ENCODE measurements at regions not wholly inside any gene's neighbourhood (a gene's known extent, or its start where the extent isn't known, plus 50 kb on each side); places are given as distances from the start of the nearest gene placed in this dataset.
A peak's percentile ranks its signal among the peaks of the same experiment; 100 is the strongest.

- H3K4me3 ChIP-seq (ENCODE audit: low read depth, low read length), result no peak overlapping the region
- no peaks in the 10 kb centered on the region for H3K36me3 ChIP-seq (replicated peaks)
- H3K27ac ChIP-seq, result no peak overlapping the region
- H3K27me3 ChIP-seq (replicated peaks), result peaks cover 3% of the 10 kb centered on the region
- in situ Hi-C loops (cut with HindIII; ENCODE audit: low pct_ligation_motif_present, low sequenced_read_pairs), result no loop called here
- no peak for DNase-seq
- TF ChIP-seq CTCF (IDR thresholded peaks at IDR 0.05; ENCODE audit: low read depth, low read length, missing control alignments), result no peak
These were observed 379.9 kb downstream of the C6orf118 start for GRCh38 chr6:164929408-164929977.

DNA sequence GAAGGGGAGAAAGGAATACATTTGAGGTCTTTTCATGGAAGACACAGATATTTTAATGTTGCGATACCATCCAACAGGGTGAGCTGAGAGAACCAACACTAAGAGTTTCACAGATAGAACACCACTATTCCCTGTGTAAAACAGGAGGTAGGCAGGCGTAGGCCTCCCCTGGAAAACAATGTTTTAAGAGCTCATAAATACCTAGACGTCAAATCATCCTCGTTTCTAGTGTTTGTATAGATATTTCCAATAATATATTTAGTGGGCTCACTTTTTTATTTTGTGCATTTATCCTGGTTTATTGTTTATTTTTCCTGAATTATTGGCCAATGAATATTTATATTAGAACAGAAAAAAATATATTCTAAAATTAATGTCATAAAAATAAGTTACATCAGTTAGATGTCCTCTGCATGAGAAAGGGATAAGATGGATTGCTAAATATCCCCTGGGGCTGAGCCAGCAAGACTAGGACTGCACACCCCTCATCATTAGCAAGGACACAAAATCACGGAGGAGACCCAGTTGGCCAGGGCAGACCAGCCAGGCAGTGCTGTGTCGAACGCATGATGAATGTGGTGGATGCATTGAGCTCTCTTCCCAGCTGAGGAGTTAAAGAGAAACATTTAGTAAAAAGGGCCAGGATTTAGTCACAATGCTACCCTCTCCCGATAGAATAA is 380.5 kb downstream of the C6orf118 start:
- peaks cover 3% of the 10 kb centered on the region for H3K27me3 ChIP-seq (replicated peaks)
- no peaks in the 10 kb centered on the region for H3K36me3 ChIP-seq (replicated peaks)
- in situ Hi-C loops (cut with HindIII; ENCODE audit: low pct_ligation_motif_present, low sequenced_read_pairs), result no loop called here
- no peak overlapping the region for H3K27ac ChIP-seq
- no peak for DNase-seq
- no peak for TF ChIP-seq CTCF (IDR thresholded peaks at IDR 0.05; ENCODE audit: low read depth, low read length, missing control alignments)
- H3K4me3 ChIP-seq (ENCODE audit: low read depth, low read length), result no peak overlapping the region

- Histone ChIP-seq H3K4me3 (ENCODE audit: low read depth, low read length) (no peak overlapping the region), H3K27ac (no peak overlapping the region), H3K36me3 (replicated peaks) (no peaks in the 10 kb centered on the region), H3K27me3 (replicated peaks) (peaks cover 3% of the 10 kb centered on the region)
- DNase-seq, result no peak
- in situ Hi-C loops (cut with HindIII; ENCODE audit: low pct_ligation_motif_present, low sequenced_read_pairs), result no loop called here
- TF ChIP-seq CTCF (IDR thresholded peaks at IDR 0.05; ENCODE audit: low read depth, low read length, missing control alignments), result no peak
These were observed 381.2 kb downstream of the C6orf118 start for GRCh38 chr6:164928057-164928727.

DNA sequence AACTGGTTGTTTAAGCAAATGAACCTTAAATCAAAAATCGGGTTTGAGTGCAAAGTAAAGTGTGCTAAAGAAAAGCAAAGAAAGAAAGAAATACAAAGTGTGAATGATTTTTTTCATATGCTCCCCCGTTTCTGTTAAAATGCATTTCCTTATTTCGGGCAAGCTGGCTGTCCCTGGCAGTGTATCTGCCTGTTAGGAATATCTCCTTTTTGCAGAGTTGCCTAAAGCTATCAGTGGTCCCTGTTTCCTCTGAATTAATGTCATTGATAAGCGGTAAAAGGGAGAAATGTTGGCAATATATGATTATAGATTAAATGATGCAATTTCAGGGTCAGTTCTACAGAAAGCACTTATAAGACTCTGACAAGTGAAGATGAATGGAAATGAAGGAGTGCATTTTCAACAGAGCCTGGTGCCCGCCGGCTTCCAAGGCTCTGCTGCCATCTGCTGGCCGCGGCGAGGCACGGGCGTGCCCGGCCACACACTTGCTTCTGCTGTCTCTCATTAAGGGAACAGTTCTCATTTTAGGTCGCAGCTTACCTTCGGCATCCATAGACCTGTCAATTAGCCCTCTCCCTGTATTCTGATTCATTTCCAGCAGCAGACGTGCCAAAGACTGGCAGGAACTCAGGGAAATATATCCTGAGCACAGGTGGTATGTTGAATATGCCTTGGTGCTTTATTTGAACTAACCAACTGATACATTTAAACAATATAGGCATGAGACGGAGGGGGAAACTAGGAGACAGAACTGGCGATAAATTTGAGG is 381.9 kb downstream of the C6orf118 start:
- Histone ChIP-seq H3K27me3 (replicated peaks) (peaks cover 3% of the 10 kb centered on the region), H3K27ac (no peak overlapping the region), H3K36me3 (replicated peaks) (no peaks in the 10 kb centered on the region), H3K4me3 (ENCODE audit: low read depth, low read length) (no peak overlapping the region)
- in situ Hi-C loops (cut with HindIII; ENCODE audit: low pct_ligation_motif_present, low sequenced_read_pairs), result no loop called here
- TF ChIP-seq CTCF (IDR thresholded peaks at IDR 0.05; ENCODE audit: low read depth, low read length, missing control alignments), result peak; percentile 99
- DNase-seq, result peak; percentile 52

DNA sequence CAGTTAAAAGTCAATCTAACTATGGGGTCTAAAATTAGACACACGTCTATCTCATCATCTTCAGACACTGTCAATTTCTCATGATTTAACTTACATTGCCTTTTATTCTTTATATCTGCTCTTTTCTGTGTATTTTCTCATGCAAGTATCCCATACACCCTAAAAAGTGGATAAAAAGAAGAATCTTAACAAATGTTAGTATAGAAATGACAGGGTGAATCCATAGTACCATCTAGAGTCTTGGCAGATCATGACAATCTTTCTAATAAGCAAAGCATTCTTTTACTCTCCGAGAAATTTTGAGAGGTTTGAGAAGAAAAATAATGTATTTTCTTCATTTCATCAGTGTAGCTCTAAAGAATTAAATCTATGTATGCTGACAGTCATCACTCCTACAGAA is 382.7 kb downstream of the C6orf118 start:
- DNase-seq, result no peak
- H3K4me3 ChIP-seq (ENCODE audit: low read depth, low read length), result no peak overlapping the region
- no peak overlapping the region for H3K27ac ChIP-seq

More for the DNA sequence above, 382.7 kb downstream of the C6orf118 start:
- no peak for TF ChIP-seq CTCF (IDR thresholded peaks at IDR 0.05; ENCODE audit: low read depth, low read length, missing control alignments)
- no peaks in the 10 kb centered on the region for H3K36me3 ChIP-seq (replicated peaks)
- peaks cover 3% of the 10 kb centered on the region for H3K27me3 ChIP-seq (replicated peaks)
- in situ Hi-C loops (cut with HindIII; ENCODE audit: low pct_ligation_motif_present, low sequenced_read_pairs), result no loop called here

Data from brain microvascular endothelial cell (primary cell).